Stromal cell of bone marrow (primary cell): ENCODE measurements at regions not wholly inside any gene's neighbourhood (a gene's known extent, or its start where the extent isn't known, plus 50 kb on each side); places are given as distances from the start of the nearest gene placed in this dataset.
A peak's percentile ranks its signal among the peaks of the same experiment; 100 is the strongest.

Experiments used
- DNase-seq: peaks from one replicate; pipeline ENCODE4 v3.0.0-alpha.2; 2012; ENCODE audit warnings: low read depth

DNA sequence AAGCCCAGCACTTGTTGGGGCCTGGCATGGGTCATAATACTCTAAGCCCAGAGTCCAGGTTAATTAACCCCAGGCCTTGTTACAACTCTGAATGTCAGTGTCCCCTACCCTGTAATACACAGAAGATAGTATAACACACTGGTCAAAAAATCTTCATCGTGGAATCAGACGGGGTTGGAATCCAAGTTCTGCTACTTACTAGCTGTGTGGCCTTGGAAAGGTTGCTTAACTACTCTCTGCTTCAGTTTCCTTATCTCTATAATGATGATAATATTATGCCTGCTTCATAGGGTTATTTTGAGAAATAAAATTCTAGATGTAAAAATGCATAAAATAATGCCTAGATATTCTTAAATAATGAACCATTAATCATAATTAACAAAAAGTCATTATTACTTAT lies 77.8 kb upstream of the CTTNBP2NL start:
- DNase-seq: no peak

DNA sequence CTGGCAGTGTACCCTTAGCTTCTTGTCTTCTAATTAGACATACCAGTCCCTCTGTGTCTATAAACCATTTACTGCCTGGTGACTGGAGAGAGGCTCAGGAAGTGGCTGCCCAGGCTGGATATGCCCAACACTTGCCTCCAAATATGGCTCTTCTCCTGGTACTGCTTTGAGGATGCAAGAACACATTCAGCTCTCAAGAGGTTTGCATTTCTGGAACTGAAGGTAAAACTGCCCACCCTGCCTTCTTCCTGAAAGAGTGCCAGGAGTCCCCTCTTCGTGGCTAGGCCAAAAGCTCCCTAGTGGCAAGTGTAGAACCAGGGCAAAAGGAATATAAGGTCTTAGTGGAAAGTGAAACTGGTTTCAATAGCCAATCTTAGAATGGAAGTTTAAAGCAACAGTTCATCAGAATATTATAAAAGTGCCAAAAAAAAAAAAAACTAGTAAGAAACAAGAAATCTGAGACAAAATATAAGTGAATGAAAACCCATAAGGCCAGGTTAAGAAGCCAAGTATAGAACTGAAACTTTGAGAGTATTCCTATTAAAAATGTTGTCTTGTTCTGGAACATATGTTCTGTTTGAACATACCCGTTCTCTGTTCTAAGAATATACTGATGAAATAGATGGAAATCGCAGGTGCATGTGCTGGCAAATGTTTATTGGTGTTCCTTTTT lies 77.2 kb upstream of the CTTNBP2NL start:
- no peak for DNase-seq

GRCh38 chr1:112319371-112320040 lies 76.5 kb upstream of the CTTNBP2NL start:
- DNase-seq: no peak

DNA sequence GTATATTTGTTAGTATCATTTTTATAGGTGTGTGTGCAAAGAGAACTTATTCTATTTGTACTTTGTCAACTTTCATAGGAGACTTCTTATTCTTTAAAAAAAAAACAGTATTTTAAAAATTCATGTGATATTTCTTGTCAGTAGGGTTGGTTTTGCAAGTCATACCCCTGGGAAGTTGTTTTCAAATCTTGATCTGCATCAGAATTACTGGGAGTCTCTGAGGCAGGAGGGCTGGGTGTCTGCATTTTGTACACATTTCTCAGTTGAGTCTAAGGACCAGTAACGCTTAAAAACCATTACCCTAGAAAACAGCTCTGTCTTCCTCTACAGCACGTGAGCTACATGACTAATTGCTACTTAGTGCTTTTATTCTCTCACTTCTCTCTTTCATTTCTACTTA lies 76.0 kb upstream of the CTTNBP2NL start:
- DNase-seq: no peak

GRCh38 chr1:112322018-112322417 lies 74.0 kb upstream of the CTTNBP2NL start:
- DNase-seq: no peak

DNA sequence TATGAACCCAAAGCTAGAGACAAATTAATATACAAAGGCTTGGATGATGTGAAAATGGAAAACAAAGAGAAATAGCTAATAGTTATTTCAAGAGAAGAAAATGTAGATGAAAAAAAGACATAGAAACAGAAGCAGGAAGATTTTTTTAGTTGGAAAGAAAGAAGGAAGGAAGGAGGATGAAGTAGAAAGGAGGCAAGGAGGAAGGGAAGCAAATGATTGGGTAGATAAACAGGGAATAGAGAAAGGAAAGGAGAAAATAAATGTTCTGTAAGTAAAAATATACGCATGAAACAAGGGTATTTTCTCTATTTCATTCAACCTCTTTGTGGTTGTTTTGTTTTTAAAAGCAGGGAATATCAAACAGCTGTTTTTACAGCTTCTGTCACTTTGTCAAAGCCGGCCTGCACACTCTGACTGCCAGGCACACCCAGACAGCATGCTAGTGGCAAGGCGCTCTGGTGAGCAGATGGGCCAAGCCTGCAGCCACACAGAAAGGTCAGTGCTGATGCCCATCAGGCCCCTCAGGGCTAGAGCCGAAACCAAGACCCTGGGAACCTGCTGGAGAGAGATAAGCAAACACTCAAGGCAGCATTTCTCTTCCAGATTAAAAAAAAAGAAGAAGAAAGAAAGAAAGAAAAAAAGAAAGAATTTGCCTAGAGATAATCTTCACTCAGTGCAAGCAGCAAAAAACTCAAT lies 72.9 kb upstream of the CTTNBP2NL start:
- no peak for DNase-seq

DNA sequence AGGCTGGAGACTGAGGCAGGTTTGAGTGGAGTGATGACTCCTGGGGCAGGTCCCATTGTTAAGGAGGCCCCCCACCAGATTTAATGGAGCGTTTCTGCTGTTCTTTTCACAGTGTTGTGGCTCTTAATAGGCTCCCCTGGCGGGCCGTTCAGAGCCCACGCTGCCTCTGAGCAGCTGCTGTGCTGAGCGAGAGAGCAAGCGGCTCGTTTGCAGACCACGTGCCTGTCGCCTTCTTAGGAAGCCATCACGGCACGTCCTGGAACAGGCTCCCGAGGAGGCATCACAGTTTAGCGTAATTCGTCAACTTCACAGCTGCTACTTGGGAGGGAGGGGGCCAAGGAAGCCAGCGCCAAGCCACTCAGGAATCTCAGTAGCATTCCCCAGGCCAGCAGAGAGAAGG lies 70.5 kb upstream of the CTTNBP2NL start:
- DNase-seq: no peak

DNA sequence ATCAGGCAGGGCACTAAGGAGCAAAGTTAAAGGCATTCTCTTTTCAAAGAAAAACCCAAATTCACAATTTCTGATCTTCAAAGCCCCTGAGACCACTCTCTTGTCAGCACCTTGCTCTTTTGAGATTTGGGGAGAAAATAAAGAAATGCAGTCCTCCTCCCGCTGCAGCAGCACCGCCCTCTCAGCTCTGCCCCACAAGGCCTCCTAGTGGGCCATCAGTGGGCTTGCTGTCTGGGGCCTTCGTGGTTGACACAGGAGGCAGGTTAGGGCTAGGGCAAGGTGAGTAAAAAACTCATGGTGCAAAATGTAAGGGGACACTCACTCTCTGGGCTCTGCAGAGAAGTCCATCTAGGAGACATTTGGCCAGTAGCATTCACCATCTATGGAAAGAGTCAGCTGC lies 67.4 kb upstream of the CTTNBP2NL start:
- no peak for DNase-seq

DNA sequence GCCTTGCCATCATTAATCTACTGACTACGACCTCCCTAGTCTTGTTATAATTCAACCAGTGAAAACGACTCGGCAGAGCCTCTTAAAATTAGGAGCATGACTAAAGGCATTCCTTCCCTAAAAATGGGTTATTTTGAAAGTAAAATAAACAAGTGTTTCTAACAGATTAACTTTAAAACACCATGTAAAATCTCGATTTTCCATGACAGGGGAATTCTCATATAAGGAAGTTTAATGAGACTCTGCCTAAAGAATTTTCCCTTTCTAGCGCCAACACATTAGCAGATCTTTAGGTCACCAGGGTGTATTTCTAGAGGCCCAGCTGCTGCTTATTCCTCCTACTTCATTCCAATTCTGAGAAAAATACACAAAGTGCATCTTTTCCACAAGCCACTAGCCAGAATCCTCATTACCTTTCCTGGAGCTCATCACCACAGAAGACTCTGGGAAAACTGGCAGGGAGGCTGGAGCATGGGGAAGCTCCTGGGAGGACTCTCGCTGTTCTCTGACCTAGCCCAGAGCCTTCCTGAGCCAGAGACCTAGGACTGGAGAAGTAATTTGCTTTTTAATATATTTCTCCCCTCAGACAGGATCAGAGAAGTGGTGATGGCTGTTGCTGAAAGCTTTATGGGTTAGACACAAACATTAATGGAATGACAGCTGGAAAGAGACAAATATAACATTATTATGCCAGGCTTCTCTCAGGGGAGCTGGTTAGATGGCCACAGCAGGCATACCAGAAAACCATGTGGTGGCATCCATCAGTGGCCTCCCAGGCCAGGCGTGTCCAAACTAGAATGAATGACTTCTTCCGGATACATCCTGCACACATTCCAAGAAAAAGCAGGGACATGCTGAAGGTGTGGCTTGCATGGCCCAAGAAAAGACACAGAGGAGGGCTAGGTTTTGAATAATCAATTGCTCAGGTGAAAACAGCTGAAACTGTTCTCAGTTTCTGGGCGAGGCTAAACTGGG lies 63.6 kb upstream of the CTTNBP2NL start:
- no peak for DNase-seq

DNA sequence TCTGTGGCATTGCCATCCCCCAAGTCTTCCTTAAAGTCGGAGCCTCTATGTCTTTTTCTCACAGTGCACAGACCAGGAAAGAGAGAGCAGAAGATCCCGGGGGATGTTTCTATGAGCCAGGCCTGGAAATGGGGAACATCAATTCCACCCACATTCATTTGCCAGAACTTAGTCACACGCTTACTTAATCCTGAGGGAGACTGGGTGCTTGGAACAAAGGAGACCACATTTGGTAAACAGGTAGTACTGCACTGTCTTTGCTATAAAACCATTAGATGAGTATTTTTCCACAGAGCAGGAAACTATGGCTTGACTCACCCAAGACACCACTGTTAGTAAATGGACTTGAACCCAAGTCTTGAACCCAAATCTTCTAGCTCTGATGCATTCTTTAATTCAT lies 60.7 kb upstream of the CTTNBP2NL start:
- no peak for DNase-seq

GRCh38 chr1:112337028-112337531 lies 58.9 kb upstream of the CTTNBP2NL start:
- DNase-seq: peak; percentile 40

- no peak for DNase-seq
These were observed 54.0 kb upstream of the CTTNBP2NL start for GRCh38 chr1:112341986-112342385.

GRCh38 chr1:112342558-112342957 lies 53.5 kb upstream of the CTTNBP2NL start:
- no peak for DNase-seq

GRCh38 chr1:112344754-112345423 lies 51.1 kb upstream of the CTTNBP2NL start:
- no peak for DNase-seq
